OCI-LY7 (cell line): ENCODE measurements at regions not wholly inside any gene's neighbourhood (a gene's known extent, or its start where the extent isn't known, plus 50 kb on each side); places are given as distances from the start of the nearest gene placed in this dataset.

Experiments
- BruUV-seq: library from RNA; stranded (reverse); fragments of 400-500 nt; replicated peaks from 2 replicates; lab custom pipeline; 2021; lab: Mats Ljungman, UMichigan
- CTCF ChIA-PET: fragments of 300-600 bp; sonication (Branson Sonifier 250); formaldehyde crosslinking; loops from one replicate; lab custom pipeline; 2022; ENCODE audit warnings: antibody characterized with exemption; ENCODE audit not compliant: unreplicated experiment; lab: Charles Lee
- POLR2A ChIA-PET: fragments of 300-600 bp; sonication (Branson Sonifier 250); formaldehyde crosslinking; loops from one replicate; lab custom pipeline; 2022; ENCODE audit warnings: antibody characterized with exemption; lab: Charles Lee
- DNase-seq: peaks from one replicate; pipeline ENCODE4 v3.0.0-alpha.2; 2015; ENCODE audit warnings: low spot score
- H2AFZ ChIP-seq: fragments of 200-600 bp; sonication (generic), shearing (Covaris generic); 2 replicates; pipeline ENCODE4 v1.6.1; 2014; ENCODE audit warnings: mild to moderate bottlenecking, antibody characterized with exemption, low read length, moderate library complexity
- H3K27ac ChIP-seq: fragments of 200-600 bp; sonication (generic); 2 replicates; pipeline ENCODE4 v1.5.1; 2014; ENCODE audit warnings: mixed run types, low read depth, mild to moderate bottlenecking, moderate library complexity, low read length, inconsistent platforms; ENCODE audit not compliant: poor library complexity, severe bottlenecking
- H3K36me3 ChIP-seq: fragments of 200-600 bp; sonication (generic); 2 replicates; pipeline ENCODE4 v1.6.1; 2014; ENCODE audit warnings: mild to moderate bottlenecking, antibody characterized with exemption, low read length, moderate library complexity, mixed read lengths; ENCODE audit not compliant: insufficient read depth
- H3K4me1 ChIP-seq: fragments of 200-600 bp; sonication (generic); 2 replicates; pipeline ENCODE4 v1.5.1; 2014; ENCODE audit warnings: mild to moderate bottlenecking, low read length; ENCODE audit not compliant: insufficient read depth, poor library complexity, severe bottlenecking
- H3K4me2 ChIP-seq: fragments of 200-600 bp; sonication (generic); 2 replicates; pipeline ENCODE4 v1.6.1; 2014; ENCODE audit warnings: mild to moderate bottlenecking, low read length
- H3K4me3 ChIP-seq: fragments of 200-600 bp; sonication (generic); 2 replicates; pipeline ENCODE4 v1.5.1; 2014; ENCODE audit warnings: mild to moderate bottlenecking, low read depth, low read length; ENCODE audit not compliant: poor library complexity, severe bottlenecking
- H3K79me2 ChIP-seq: fragments of 200-600 bp; sonication (generic); 2 replicates; pipeline ENCODE4 v1.6.1; 2016; ENCODE audit warnings: low read depth, mild to moderate bottlenecking, low read length, moderate library complexity, mixed read lengths; ENCODE audit not compliant: insufficient read depth
- H3K9me2 ChIP-seq: fragments of 200-600 bp; sonication (generic); 2 replicates; pipeline ENCODE4 v1.6.1; 2016; ENCODE audit warnings: mild to moderate bottlenecking, low read length, mixed read lengths; ENCODE audit not compliant: insufficient read depth
- H3K9me3 ChIP-seq: fragments of 200-600 bp; sonication (generic); 2 replicates; pipeline ENCODE4 v1.6.1; 2014; ENCODE audit warnings: mild to moderate bottlenecking, mixed run types, low read length, mixed read lengths
- H4K20me1 ChIP-seq: fragments of 200-600 bp; sonication (generic); 2 replicates; pipeline ENCODE4 v1.6.1; 2014; ENCODE audit warnings: mild to moderate bottlenecking, antibody characterized with exemption, low read length, moderate library complexity, mixed read lengths; ENCODE audit not compliant: insufficient read depth
- CTCF ChIP-seq: fragments of 200-600 bp; sonication (generic); conservative IDR thresholded peaks from 2 replicates; pipeline ENCODE4 v1.5.1; 2014; ENCODE audit warnings: mild to moderate bottlenecking, antibody characterized with exemption, low read length, moderate library complexity, mixed read lengths
- EZH2phosphoT487 ChIP-seq: fragments of 200-600 bp; sonication (generic); IDR thresholded peaks from 2 replicates; pipeline ENCODE4 v1.6.1; 2018; ENCODE audit warnings: low read depth, borderline replicate concordance, mild to moderate bottlenecking, mixed run types, antibody characterized with exemption, low read length, moderate library complexity, mixed read lengths
- intact Hi-C: fragments of 100-400 bp; cut with micrococcal nuclease; formaldehyde crosslinking; loops from one replicate; pipeline ENCODE4 v1.10.0; 2022; ENCODE audit not compliant: unreplicated experiment

- H3K79me2 ChIP-seq: no peaks in the 10 kb centered on the region
- intact Hi-C loops: no loop called here
- H3K36me3 ChIP-seq: no peaks in the 10 kb centered on the region
- ChIA-PET CTCF (no interaction called here), POLR2A (no interaction called here)
- no peak overlapping the region for H3K4me3 ChIP-seq
- TF ChIP-seq CTCF: no peak
- H3K4me2 ChIP-seq: no peak overlapping the region
- no peak for DNase-seq
- no TSS peak for BruUV-seq
- no peak overlapping the region for H2AFZ ChIP-seq
- no peaks in the 10 kb centered on the region for H3K9me2 ChIP-seq
- H3K27ac ChIP-seq: no peak overlapping the region
- H4K20me1 ChIP-seq: no peaks in the 10 kb centered on the region
- no peaks in the 10 kb centered on the region for H3K4me1 ChIP-seq
- no peaks in the 10 kb centered on the region for H3K9me3 ChIP-seq
Measured at GRCh38 chr22:26828311-26828710, 170.9 kb downstream of the MIAT start.

GRCh38 chr22:26830837-26831236, 173.4 kb downstream of the MIAT start:
- ChIA-PET POLR2A (no interaction called here), CTCF (no interaction called here)
- intact Hi-C loops: no loop called here

GRCh38 chr22:26835023-26835422, 177.6 kb downstream of the MIAT start:
- TF ChIP-seq EZH2phosphoT487: no peak
- no peak for TF ChIP-seq CTCF
- H3K4me3 ChIP-seq: no peak overlapping the region
- no peak for DNase-seq
- CTCF ChIA-PET: no interaction called here
- H4K20me1 ChIP-seq: no peaks in the 10 kb centered on the region
- no peak overlapping the region for H2AFZ ChIP-seq
- no peaks in the 10 kb centered on the region for H3K79me2 ChIP-seq
- no TSS peak for BruUV-seq
- H3K27ac ChIP-seq: no peak overlapping the region
- no peaks in the 10 kb centered on the region for H3K36me3 ChIP-seq
- intact Hi-C loops: no loop called here
- no peaks in the 10 kb centered on the region for H3K4me1 ChIP-seq
- no peaks in the 10 kb centered on the region for H3K9me2 ChIP-seq
- POLR2A ChIA-PET: interaction anchor here (0.7 kb wide), 1 partner anchor 27 kb away, joined by 3 read pairs; no protein-coding TSS in a partner anchor
- no peak overlapping the region for H3K4me2 ChIP-seq
- H3K9me3 ChIP-seq: no peaks in the 10 kb centered on the region

More at GRCh38 chr22:26830837-26831236, 173.4 kb downstream of the MIAT start:
- Histone ChIP-seq H3K4me3 (no peak overlapping the region), H3K36me3 (no peaks in the 10 kb centered on the region), H3K4me2 (no peak overlapping the region), H3K9me3 (no peaks in the 10 kb centered on the region), H3K79me2 (no peaks in the 10 kb centered on the region), H3K9me2 (no peaks in the 10 kb centered on the region), H3K27ac (no peak overlapping the region), H4K20me1 (no peaks in the 10 kb centered on the region), H2AFZ (no peak overlapping the region), H3K4me1 (no peaks in the 10 kb centered on the region)
- no peak for TF ChIP-seq EZH2phosphoT487
- no peak for TF ChIP-seq CTCF
- BruUV-seq: no TSS peak
- no peak for DNase-seq
